SK-N-MC (cell line): ENCODE measurements at regions not wholly inside any gene's neighbourhood (a gene's known extent, or its start where the extent isn't known, plus 50 kb on each side); places are given as distances from the start of the nearest gene placed in this dataset.
A peak's percentile ranks its signal among the peaks of the same experiment; 100 is the strongest.

ENCODE experiments used
- DNase-seq: peaks from one replicate; pipeline ENCODE4 v3.0.0-alpha.2; 2011; ENCODE audit warnings: low read depth, low spot score
- H3K27ac ChIP-seq: fragments of 200-600 bp; sonication (generic); 2 replicates; pipeline ENCODE4 v1.5.1; 2016; ENCODE audit warnings: mixed run types
- H3K36me3 ChIP-seq: fragments of 200-600 bp; sonication (generic); 2 replicates; pipeline ENCODE4 v1.6.1; 2017; ENCODE audit warnings: antibody characterized with exemption, low read length, mixed read lengths; ENCODE audit not compliant: insufficient read depth
- H3K4me3 ChIP-seq: fragments of 200-600 bp; sonication (generic); 2 replicates; pipeline ENCODE4 v1.5.1; 2016
- H3K9ac ChIP-seq: fragments of 200-600 bp; sonication (generic); 2 replicates; pipeline ENCODE4 v1.8.0; 2017; ENCODE audit warnings: mixed run types, mixed read lengths; ENCODE audit not compliant: insufficient read length
- H3K9me3 ChIP-seq: fragments of 200-600 bp; sonication (generic); 2 replicates; pipeline ENCODE4 v1.6.1; 2017; ENCODE audit warnings: low read depth, mild to moderate bottlenecking, antibody characterized with exemption, low read length, moderate library complexity, mixed read lengths
- EZH2 ChIP-seq: fragments of 200-600 bp; sonication (generic); IDR thresholded peaks from one replicate; pipeline ENCODE4 v1.6.1; 2017; ENCODE audit warnings: antibody characterized with exemption
- FOXP2 ChIP-seq: optimal IDR thresholded peaks from 2 replicates; pipeline ENCODE3; 2011; ENCODE audit warnings: mild to moderate bottlenecking, moderate library complexity; ENCODE audit not compliant: insufficient read depth; ENCODE audit errors: extremely low read length, control extremely low read depth
- POLR2AphosphoS5 ChIP-seq: IDR thresholded peaks from 2 replicates; pipeline ENCODE4 v1.6.1; 2012; ENCODE audit warnings: mild to moderate bottlenecking, low read depth, low read length, borderline replicate concordance

GRCh38 chr7:130899638-130900401 is 165.8 kb upstream of the KLF14 start:
- TF ChIP-seq FOXP2 (no peak), POLR2AphosphoS5 (no peak), EZH2 (no peak)
- peaks cover 5% of the 10 kb centered on the region; the same call in 1 of the 2 replicates for H3K9me3 ChIP-seq
- DNase-seq, result no peak
- no peak overlapping the region for H3K9ac ChIP-seq
- H3K36me3 ChIP-seq, result peaks cover 91% of the 10 kb centered on the region
- no peak overlapping the region for H3K4me3 ChIP-seq
- H3K27ac ChIP-seq, result peak overlapping the region; percentile 16; the same call in 1 of the 2 replicates

GRCh38 chr7:130900471-130901076 is 166.6 kb upstream of the KLF14 start:
- Histone ChIP-seq H3K9me3 (peaks cover 5% of the 10 kb centered on the region; the same call in 1 of the 2 replicates), H3K9ac (no peak overlapping the region), H3K27ac (0 out of 2 replicates have a peak overlapping the region, but pooled peaks have one; percentile 33), H3K36me3 (peaks cover 91% of the 10 kb centered on the region), H3K4me3 (no peak overlapping the region)
- no peak for DNase-seq
- TF ChIP-seq EZH2 (no peak), POLR2AphosphoS5 (no peak), FOXP2 (no peak)

DNA sequence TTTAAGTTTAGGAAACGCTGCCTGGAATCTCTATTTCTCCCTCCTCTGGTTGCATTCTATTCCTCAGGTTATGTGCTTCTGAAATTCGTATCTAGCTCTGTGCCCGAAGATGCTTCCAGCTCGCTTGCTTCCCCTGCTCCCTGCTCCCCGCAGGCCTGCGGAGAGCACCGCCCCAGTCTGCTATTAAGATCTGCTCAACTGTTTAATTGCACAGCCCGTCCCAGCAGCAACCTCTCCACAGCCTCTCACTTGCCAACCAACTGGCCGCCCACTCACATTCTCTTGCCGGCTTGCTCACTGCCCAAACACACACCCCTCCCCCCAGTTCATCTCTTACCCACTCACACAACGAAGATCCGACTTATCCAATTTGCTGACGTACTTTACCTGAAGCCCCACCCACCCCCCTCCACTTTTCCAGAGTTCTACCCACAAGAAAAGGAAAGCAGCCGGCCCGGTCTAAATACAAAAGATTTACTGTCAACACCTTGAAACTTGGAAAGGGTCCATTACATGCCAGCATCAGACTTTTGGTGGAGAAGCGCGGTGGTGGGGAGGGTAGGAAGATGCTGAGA is 167.3 kb upstream of the KLF14 start:
- DNase-seq, result no peak
- Histone ChIP-seq H3K4me3 (no peak overlapping the region), H3K9ac (no peak overlapping the region), H3K36me3 (peaks cover 89% of the 10 kb centered on the region), H3K27ac (0 out of 2 replicates have a peak overlapping the region, but pooled peaks have one; percentile 33), H3K9me3 (peaks cover 5% of the 10 kb centered on the region; the same call in 1 of the 2 replicates)
- TF ChIP-seq POLR2AphosphoS5 (no peak), EZH2 (no peak), FOXP2 (no peak)

DNA sequence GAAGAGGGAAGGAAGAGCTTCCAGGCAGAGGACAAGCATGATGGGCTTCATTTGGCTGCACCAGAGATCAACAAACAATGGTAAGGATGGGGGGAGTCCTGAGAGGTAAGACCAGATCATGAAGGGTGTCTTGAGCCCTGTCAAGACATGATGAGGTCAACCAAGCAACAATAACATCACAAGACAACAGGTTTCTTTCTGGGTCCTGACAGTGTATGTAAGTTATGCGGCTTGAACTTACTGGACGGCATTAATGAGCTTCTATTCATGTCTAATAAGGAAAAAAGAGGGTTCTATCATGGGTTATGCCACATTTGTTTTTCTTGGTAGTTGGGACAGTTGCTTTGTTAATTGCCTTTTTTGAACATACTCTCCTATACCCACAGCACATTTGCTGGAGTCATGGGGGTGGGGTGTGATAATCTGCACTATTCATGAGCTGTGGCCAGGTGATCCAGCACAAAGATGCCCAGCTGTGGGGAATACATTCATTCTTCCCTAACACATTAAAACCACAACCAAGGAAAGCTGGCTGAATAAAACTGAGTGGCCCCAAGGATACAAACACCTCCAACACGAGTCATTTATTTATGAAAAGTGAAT is 168.8 kb upstream of the KLF14 start:
- peak overlapping the region; percentile 96 for H3K27ac ChIP-seq
- TF ChIP-seq EZH2 (no peak), POLR2AphosphoS5 (no peak), FOXP2 (no peak)
- H3K9ac ChIP-seq, result no peak overlapping the region
- H3K9me3 ChIP-seq, result peaks cover 5% of the 10 kb centered on the region; the same call in 1 of the 2 replicates
- no peak for DNase-seq
- no peak overlapping the region for H3K4me3 ChIP-seq
- H3K36me3 ChIP-seq, result peaks cover 76% of the 10 kb centered on the region

- peaks cover 71% of the 10 kb centered on the region for H3K36me3 ChIP-seq
- no peak for TF ChIP-seq EZH2
- TF ChIP-seq POLR2AphosphoS5, result no peak
- TF ChIP-seq FOXP2, result no peak
- peak overlapping the region; percentile 96 for H3K27ac ChIP-seq
Measured at GRCh38 chr7:130903358-130903974, 169.5 kb upstream of the KLF14 start.

DNA sequence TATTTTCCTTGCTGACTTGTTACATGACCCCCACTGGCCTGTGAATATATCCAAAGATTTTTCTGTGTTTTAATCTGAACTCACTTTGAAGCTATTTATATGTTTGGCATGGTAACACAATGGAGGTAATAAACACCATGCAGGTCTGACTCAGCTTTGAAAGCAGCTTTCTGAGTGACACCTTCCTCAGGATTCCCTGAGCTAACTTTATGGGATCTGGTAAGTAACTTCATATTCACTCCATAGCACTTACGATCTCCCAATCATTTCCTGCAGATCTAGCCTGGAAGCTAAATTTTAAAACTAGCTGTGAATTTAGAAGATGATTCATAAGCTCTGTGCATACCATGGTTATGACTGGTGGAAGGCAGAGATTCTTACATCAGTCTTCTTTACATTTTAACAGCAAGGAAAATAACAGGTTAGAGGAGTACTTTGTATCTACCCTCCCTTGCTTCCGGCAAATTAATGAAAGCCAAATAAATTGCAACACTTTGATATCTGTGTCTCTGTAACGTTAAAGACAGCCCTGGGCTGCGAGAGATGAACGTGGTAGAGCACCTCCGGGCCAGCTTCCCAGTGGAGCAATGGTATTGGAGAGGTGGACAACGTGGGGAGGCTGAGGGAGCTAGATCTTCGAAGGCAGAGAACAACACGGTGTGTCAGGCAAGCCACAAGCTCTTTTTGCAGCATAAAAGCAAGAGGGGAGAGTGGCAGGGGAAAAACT is 170.2 kb upstream of the KLF14 start:
- peak; percentile 85 for DNase-seq
- peak overlapping the region; percentile 66 for H3K9ac ChIP-seq
- peaks cover 5% of the 10 kb centered on the region; the same call in 1 of the 2 replicates for H3K9me3 ChIP-seq
- TF ChIP-seq FOXP2 (no peak), POLR2AphosphoS5 (no peak), EZH2 (no peak)
- peaks cover 71% of the 10 kb centered on the region for H3K36me3 ChIP-seq
- peak overlapping the region; percentile 56 for H3K4me3 ChIP-seq
- H3K27ac ChIP-seq, result peak overlapping the region; percentile 96

More at GRCh38 chr7:130903358-130903974, 169.5 kb upstream of the KLF14 start:
- H3K4me3 ChIP-seq, result peak overlapping the region; percentile 56; the same call in 1 of the 2 replicates
- H3K9ac ChIP-seq, result peak overlapping the region; percentile 3
- peaks cover 5% of the 10 kb centered on the region; the same call in 1 of the 2 replicates for H3K9me3 ChIP-seq
- DNase-seq, result no peak

DNA sequence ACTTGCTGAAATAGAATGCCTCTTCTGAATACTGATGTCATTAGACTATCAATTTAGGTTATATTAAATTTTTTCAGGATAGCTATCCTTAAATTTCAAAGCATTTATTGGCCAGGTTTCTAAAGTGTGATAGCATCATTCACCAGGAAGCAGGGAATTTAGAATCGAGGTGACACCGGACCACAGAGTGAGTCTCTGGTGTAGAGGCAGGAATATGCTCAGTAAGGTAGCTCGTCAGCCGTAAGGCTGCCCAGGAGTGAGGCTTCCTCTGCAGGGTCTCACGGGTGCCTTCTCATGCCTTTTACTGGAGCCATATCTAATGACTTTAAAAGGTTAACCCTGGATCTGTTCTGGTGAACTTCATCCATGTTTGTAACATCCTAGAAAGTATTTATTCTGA is 170.8 kb upstream of the KLF14 start:
- DNase-seq, result no peak
- no peak for TF ChIP-seq EZH2
- Histone ChIP-seq H3K4me3 (peak overlapping the region; percentile 56), H3K9ac (peak overlapping the region; percentile 66), H3K36me3 (peaks cover 71% of the 10 kb centered on the region), H3K9me3 (peaks cover 4% of the 10 kb centered on the region; the same call in 1 of the 2 replicates), H3K27ac (peak overlapping the region; percentile 96)
